ENCODE measurements at regions not wholly inside any gene's neighbourhood (a gene's known extent, or its start where the extent isn't known, plus 50 kb on each side); places are given as distances from the start of the nearest gene placed in this dataset.

DNA sequence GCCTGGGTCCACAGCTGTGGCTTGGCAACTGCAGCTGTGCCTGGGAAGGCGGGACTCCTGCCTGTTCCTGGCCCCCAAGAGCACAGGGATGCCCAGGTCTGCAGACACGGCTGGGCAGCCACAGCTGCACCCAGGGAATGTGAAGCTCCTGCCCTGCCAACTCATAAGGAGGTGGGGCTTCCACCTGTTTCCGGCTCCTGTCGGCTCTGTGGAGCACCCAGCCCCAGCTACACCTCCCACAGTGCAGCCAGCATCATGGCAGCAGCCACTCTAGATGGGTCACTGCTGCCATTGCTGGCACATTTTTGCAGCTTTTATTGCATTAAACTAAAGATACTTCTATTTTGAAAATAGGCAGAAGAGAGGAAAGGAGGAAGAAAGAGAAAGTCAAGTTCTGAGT lies 207.9 kb downstream of the SAMD5 start:
- Mint-ChIP-seq H3K4me3 (no peak overlapping the region), H3K4me1 (no peaks in the 10 kb centered on the region), H3K27ac (no peak overlapping the region), H3K27me3 (ENCODE audit: low read depth in 2 of 2) (no peaks in the 10 kb centered on the region), H3K36me3 (no peaks in the 10 kb centered on the region), H3K9me3 (peaks cover 2 to 7% of the 10 kb centered on the region in 2 donors)
- Histone ChIP-seq H3K4me1 (ENCODE audit: control insufficient read depth, insufficient read depth, low read length) (no peaks in the 10 kb centered on the region), H3K4me3 (ENCODE audit: low read length) (no peak overlapping the region), H3K9me3 (ENCODE audit: control insufficient read depth, insufficient read depth, low read length) (peaks cover 5% of the 10 kb centered on the region), H3K27me3 (ENCODE audit: control insufficient read depth, insufficient read depth, low read length) (no peaks in the 10 kb centered on the region), H3K27ac (ENCODE audit: low read length) (no peak overlapping the region), H3K36me3 (ENCODE audit: control insufficient read depth, insufficient read depth, low read length) (no peaks in the 10 kb centered on the region)
- WGBS (ENCODE audit: insufficient coverage), result 73% methylated on average over 4 of the region's 4 CpGs
- ATAC-seq (no peak), DNase-seq (no peak)
- intact Hi-C loops (cut with micrococcal nuclease), result no loop called here
- TF ChIP-seq, protein P1, sequence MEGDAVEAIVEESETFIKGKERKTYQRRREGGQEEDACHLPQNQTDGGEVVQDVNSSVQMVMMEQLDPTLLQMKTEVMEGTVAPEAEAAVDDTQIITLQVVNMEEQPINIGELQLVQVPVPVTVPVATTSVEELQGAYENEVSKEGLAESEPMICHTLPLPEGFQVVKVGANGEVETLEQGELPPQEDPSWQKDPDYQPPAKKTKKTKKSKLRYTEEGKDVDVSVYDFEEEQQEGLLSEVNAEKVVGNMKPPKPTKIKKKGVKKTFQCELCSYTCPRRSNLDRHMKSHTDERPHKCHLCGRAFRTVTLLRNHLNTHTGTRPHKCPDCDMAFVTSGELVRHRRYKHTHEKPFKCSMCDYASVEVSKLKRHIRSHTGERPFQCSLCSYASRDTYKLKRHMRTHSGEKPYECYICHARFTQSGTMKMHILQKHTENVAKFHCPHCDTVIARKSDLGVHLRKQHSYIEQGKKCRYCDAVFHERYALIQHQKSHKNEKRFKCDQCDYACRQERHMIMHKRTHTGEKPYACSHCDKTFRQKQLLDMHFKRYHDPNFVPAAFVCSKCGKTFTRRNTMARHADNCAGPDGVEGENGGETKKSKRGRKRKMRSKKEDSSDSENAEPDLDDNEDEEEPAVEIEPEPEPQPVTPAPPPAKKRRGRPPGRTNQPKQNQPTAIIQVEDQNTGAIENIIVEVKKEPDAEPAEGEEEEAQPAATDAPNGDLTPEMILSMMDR (IDR thresholded peaks at IDR 0.05), result no peak

DNA sequence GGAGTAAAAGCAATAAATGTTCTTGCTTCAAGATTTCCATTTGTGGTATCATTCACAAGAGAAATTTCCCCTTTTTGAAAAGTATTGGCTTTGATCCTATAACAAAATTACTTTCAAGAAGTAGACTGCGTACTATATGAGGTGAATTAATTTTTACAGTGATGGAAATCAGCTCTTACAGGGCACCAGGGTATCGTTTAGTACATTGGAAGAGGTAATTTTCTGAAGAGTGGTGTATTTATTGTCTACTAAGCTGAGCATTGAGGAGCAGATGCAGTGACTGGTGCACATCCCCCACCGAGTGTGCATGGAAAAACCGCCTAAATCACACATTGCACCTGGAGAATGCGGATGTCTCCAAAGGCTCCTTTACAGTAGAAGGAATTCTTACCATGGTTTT lies 209.5 kb downstream of the SAMD5 start:
- H3K27ac ChIP-seq (ENCODE audit: low read length), result no peak overlapping the region
- no peak overlapping the region for H3K27ac Mint-ChIP-seq
- H3K27me3 ChIP-seq (ENCODE audit: control insufficient read depth, insufficient read depth, low read length), result no peaks in the 10 kb centered on the region
- no peaks in the 10 kb centered on the region for H3K4me1 ChIP-seq (ENCODE audit: control insufficient read depth, insufficient read depth, low read length)
- no peaks in the 10 kb centered on the region for H3K36me3 ChIP-seq (ENCODE audit: control insufficient read depth, insufficient read depth, low read length)
- no peaks in the 10 kb centered on the region for H3K27me3 Mint-ChIP-seq (ENCODE audit: low read depth in 2 of 2)
- H3K36me3 Mint-ChIP-seq, result no peaks in the 10 kb centered on the region
- no peak for ATAC-seq
- intact Hi-C loops (cut with micrococcal nuclease), result no loop called here
- H3K9me3 ChIP-seq (ENCODE audit: control insufficient read depth, insufficient read depth, low read length), result peaks cover 5% of the 10 kb centered on the region
- 80% methylated on average over 5 of the region's 5 CpGs for WGBS (ENCODE audit: insufficient coverage)
- peaks cover 7 to 13% of the 10 kb centered on the region in 2 donors for H3K9me3 Mint-ChIP-seq
- no peak for DNase-seq
- no peak overlapping the region for H3K4me3 Mint-ChIP-seq
- no peaks in the 10 kb centered on the region for H3K4me1 Mint-ChIP-seq
- no peak overlapping the region for H3K4me3 ChIP-seq (ENCODE audit: low read length)
- TF ChIP-seq, protein P1 (IDR thresholded peaks at IDR 0.05), result no peak

DNA sequence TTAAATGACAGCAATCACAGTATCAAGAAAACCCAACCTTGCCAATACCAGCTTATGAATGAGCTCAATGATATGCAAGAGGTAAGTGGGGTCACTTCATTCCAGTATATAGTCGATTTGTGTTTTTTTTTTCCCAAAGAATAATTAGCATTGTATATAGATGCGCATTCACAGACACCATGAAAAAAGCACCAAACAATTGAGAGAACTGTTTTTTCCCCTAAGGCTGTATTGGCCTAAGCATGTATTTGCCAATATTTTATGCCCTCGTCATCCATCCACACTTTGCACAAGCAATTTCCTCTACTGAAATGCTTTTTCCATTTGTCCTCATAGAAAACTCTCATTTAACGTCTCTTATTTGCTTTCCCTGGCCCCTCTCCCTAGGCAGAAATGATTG lies 213.7 kb downstream of the SAMD5 start:
- no peak overlapping the region for H3K27ac ChIP-seq (ENCODE audit: low read length)
- no peaks in the 10 kb centered on the region for H3K36me3 ChIP-seq (ENCODE audit: control insufficient read depth, insufficient read depth, low read length)
- no peaks in the 10 kb centered on the region for H3K4me1 ChIP-seq (ENCODE audit: control insufficient read depth, insufficient read depth, low read length)
- no peaks in the 10 kb centered on the region for H3K27me3 ChIP-seq (ENCODE audit: control insufficient read depth, insufficient read depth, low read length)
- no peak overlapping the region for H3K4me3 ChIP-seq (ENCODE audit: low read length)
- Mint-ChIP-seq H3K27me3 (ENCODE audit: low read depth in 2 of 2) (no peaks in the 10 kb centered on the region), H3K4me1 (no peaks in the 10 kb centered on the region), H3K4me3 (no peak overlapping the region), H3K36me3 (no peaks in the 10 kb centered on the region), H3K9me3 (peaks cover 12 to 20% of the 10 kb centered on the region in 2 donors), H3K27ac (no peak overlapping the region)
- ATAC-seq, result no peak
- intact Hi-C loops (cut with micrococcal nuclease), result no loop called here
- no peaks in the 10 kb centered on the region for H3K9me3 ChIP-seq (ENCODE audit: control insufficient read depth, insufficient read depth, low read length)
- TF ChIP-seq, protein P1 (IDR thresholded peaks at IDR 0.05), result no peak
- 87% methylated on average over 4 of the region's 4 CpGs for WGBS (ENCODE audit: insufficient coverage)
- DNase-seq, result no peak

DNA sequence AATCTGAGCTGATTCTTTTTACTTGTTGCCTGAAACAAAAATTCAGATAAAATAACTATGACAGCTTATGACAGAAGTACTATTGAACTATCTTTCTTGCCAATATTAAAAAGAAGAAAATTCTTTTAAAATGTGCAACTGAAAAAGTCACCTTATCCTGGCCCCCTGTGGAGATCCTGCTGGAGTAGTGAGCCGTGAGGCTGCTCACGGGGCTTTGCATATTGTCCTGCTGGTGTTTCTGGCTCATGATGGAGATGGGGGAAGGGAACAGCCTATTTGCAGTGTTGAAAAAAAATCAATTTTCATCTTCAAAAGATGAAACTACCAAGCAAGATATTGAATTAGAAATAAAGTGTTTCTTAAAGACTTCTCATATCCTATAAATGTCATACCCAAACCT lies 216.0 kb downstream of the SAMD5 start:
- Mint-ChIP-seq H3K36me3 (no peaks in the 10 kb centered on the region), H3K4me3 (no peak overlapping the region), H3K27ac (no peak overlapping the region), H3K4me1 (no peaks in the 10 kb centered on the region), H3K9me3 (peaks cover 13 to 18% of the 10 kb centered on the region in 2 donors), H3K27me3 (ENCODE audit: low read depth in 2 of 2) (no peaks in the 10 kb centered on the region)
- Histone ChIP-seq H3K4me3 (ENCODE audit: low read length) (no peak overlapping the region), H3K9me3 (ENCODE audit: control insufficient read depth, insufficient read depth, low read length) (no peaks in the 10 kb centered on the region), H3K4me1 (ENCODE audit: control insufficient read depth, insufficient read depth, low read length) (no peaks in the 10 kb centered on the region), H3K27ac (ENCODE audit: low read length) (no peak overlapping the region), H3K27me3 (ENCODE audit: control insufficient read depth, insufficient read depth, low read length) (no peaks in the 10 kb centered on the region), H3K36me3 (ENCODE audit: control insufficient read depth, insufficient read depth, low read length) (no peaks in the 10 kb centered on the region)
- TF ChIP-seq, protein P1 (IDR thresholded peaks at IDR 0.05), result no peak
- intact Hi-C loops (cut with micrococcal nuclease), result no loop called here
- no peak for ATAC-seq
- DNase-seq, result no peak
- WGBS (ENCODE audit: insufficient coverage), result 91% methylated on average over 2 of the region's 2 CpGs
